Fibroblast of villous mesenchyme (primary cell): ENCODE measurements at regions not wholly inside any gene's neighbourhood (a gene's known extent, or its start where the extent isn't known, plus 50 kb on each side); places are given as distances from the start of the nearest gene placed in this dataset.
A peak's percentile ranks its signal among the peaks of the same experiment; 100 is the strongest.

Source experiments
- DNase-seq: peaks from one replicate; pipeline ENCODE4 v3.0.0-alpha.2; 2010; ENCODE audit warnings: low read depth
- H3K4me3 ChIP-seq: 2 replicates; pipeline ENCODE4 v1.5.1; 2011; ENCODE audit warnings: low read depth, mild to moderate bottlenecking, low read length
- CTCF ChIP-seq: IDR thresholded peaks from 2 replicates; pipeline ENCODE4 v1.5.1; 2012; ENCODE audit warnings: low read depth, mild to moderate bottlenecking, low read length; ENCODE audit not compliant: insufficient read depth

- H3K4me3 ChIP-seq: no peak overlapping the region
- no peak for DNase-seq
- no peak for TF ChIP-seq CTCF
These were observed 114.9 kb upstream of the ANKRD1 start for GRCh38 chr10:91035650-91036292.

- no peak for DNase-seq
- TF ChIP-seq CTCF: no peak
- no peak overlapping the region for H3K4me3 ChIP-seq
These were observed 116.0 kb upstream of the ANKRD1 start for GRCh38 chr10:91036807-91037411.

GRCh38 chr10:91038971-91039370 lies 118.1 kb upstream of the ANKRD1 start:
- DNase-seq: no peak
- no peak overlapping the region for H3K4me3 ChIP-seq
- no peak for TF ChIP-seq CTCF

- no peak overlapping the region for H3K4me3 ChIP-seq
- TF ChIP-seq CTCF: no peak
- DNase-seq: no peak
These were observed 119.5 kb upstream of the ANKRD1 start for GRCh38 chr10:91040343-91040742.

- DNase-seq: peak; percentile 21
- TF ChIP-seq CTCF: no peak
- H3K4me3 ChIP-seq: no peak overlapping the region
These were observed 121.2 kb upstream of the ANKRD1 start for GRCh38 chr10:91042069-91042468.

- TF ChIP-seq CTCF: peak; percentile 59
- no peak overlapping the region for H3K4me3 ChIP-seq
- DNase-seq: peak; percentile 42
These were observed 122.5 kb upstream of the ANKRD1 start for GRCh38 chr10:91043173-91043910.
